ENCODE measurements at regions not wholly inside any gene's neighbourhood (a gene's known extent, or its start where the extent isn't known, plus 50 kb on each side); places are given as distances from the start of the nearest gene placed in this dataset.
"Not testable (repeated sequence)": the region's sequence is repeated elsewhere in the genome, so short reads cannot be mapped to it uniquely, and the experiment has no call there.

DNA sequence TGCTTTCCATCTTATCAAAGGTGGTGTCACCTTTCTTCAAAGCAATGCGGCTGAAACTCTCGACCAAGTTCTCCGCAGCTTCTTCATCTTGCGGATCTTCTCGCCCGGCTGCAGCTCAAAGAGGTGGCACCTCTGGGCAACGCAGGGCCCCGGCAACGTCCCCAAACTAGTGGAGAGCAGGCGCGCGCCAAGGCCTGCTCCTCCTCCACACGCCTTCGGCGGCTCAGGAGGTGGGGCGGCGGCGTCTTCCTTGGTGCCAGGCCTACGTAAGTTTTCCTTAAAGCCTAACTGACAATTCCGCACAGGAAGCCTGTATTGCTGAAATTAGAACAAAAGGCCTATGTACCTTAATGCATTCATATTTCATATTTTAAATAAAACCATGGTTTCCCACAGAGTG, 112.0 kb downstream of the TMX1 start:
- no peak for DNase-seq

- DNase-seq, result no peak
These were observed 113.9 kb downstream of the TMX1 start for GRCh38 chr14:51353901-51354300.

- no peak for DNase-seq
These were observed 114.8 kb downstream of the TMX1 start for GRCh38 chr14:51354846-51355245.

DNA sequence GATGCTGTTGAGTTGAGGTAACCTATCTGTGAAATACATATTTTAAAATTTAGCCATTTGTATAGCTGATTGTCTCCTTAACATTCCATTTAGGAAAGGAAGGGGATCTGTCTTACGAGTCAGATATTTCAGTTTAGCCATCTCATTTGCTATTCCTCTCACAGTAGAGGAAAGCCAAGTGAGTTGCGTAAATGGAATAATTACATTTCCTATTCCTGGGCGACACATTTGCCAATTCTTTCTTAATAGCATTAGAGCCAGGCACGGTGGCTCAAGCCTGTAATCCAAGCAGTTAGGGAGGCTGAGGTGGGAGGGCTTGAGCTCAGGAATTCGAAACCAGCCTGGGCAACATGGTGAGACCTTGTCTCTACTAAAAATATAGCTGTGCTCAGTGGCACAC, 116.3 kb downstream of the TMX1 start:
- no peak for DNase-seq

DNA sequence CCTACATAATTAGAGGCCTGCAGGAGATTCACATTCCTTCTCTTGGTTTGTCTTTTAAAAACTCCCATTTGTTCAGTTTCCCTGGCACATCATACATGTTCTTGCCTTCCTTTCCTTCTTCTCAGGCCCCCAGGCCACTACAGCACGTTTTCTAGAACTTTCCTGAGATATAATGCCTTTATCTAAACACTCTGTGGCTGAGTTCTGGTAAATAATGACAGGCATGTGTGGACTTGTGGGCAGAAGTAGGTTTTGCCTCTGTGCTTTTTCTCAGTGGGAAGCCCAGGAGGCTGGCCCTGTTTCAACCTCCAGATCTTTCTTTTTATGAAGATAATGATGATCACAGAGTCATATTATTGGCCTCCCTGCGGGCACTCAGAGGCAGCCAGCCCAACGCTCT, 117.2 kb downstream of the TMX1 start:
- DNase-seq, result no peak

- DNase-seq, result no peak
These were observed 120.5 kb downstream of the TMX1 start for GRCh38 chr14:51360592-51360991.

DNA sequence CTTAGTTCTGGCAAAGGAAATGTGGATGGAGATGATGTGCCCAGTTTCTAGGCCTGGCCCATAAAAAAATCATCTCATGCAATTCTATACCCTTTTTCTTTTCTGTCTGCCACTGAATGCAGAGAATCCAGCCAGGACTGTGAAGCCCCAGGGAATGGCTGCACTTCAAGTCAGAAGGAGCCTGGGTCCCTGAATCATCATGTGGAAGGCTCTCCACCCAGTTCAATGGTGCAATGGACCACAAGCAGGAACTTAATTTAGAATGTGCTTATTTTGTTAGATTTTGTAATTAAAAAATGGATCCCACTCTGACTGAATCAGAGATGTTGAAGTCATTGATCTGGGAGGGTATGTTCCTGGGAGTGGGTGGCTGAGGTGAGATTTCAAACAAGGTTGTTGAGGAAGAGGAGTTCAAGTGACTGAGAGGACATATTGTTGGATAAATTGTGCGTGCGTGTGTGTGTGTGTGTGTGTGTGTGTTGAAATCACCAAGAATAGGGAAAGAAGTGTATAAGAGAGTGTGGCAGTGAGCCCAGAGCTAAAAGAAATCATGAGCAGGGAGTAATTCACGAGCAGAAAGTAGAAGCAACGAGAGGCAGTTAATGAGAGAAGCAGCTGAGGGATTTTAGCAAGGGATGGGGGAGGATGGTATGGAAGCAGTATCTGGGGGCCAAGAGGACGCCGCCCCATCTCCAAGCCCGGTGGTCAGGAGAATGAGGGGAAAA, 125.4 kb downstream of the TMX1 start:
- no peak for DNase-seq

- DNase-seq, result not testable (repeated sequence)
These were observed 126.4 kb downstream of the TMX1 start for GRCh38 chr14:51366460-51366859.

GRCh38 chr14:51366866-51367599, 127.0 kb downstream of the TMX1 start:
- not testable (repeated sequence) for DNase-seq

DNA sequence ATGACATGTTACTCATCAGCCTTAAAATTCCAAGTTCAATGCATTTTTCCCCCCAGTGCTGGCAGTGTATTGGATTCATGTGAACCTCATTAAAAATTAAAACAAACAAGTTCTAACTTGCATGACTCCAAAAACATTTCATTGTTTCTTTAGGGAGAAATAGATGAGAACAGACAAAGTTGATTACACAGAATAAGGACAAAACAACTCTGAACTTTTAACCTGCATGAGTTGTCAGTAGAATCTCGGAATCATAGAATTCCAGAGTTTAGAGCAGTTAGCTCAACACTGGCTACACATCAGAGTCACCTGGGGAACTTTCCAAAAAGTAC, 127.5 kb downstream of the TMX1 start:
- no peak for DNase-seq

GRCh38 chr14:51368721-51369163, 128.7 kb downstream of the TMX1 start:
- no peak for DNase-seq

DNA sequence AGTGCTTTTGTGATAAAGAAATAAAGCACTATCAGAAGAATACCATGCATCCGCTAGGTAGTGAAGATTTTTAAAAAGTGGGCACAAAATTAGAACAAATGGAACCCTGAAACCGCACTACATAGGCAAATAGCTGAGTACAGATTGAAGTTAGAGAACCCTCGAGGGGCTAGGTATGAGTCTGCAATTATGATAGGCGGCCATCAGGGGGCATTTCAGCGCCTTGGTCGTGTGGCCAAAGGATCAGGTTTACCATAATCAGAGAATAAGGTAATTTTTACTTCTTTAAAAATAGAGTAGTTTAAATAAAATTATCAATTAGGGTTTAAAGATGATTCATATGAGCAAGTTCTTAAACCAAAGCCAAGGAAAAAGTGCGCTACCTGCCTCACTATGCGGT, 129.8 kb downstream of the TMX1 start:
- no peak for DNase-seq

- DNase-seq, result no peak
These were observed 130.8 kb downstream of the TMX1 start for GRCh38 chr14:51370758-51371386.

DNA sequence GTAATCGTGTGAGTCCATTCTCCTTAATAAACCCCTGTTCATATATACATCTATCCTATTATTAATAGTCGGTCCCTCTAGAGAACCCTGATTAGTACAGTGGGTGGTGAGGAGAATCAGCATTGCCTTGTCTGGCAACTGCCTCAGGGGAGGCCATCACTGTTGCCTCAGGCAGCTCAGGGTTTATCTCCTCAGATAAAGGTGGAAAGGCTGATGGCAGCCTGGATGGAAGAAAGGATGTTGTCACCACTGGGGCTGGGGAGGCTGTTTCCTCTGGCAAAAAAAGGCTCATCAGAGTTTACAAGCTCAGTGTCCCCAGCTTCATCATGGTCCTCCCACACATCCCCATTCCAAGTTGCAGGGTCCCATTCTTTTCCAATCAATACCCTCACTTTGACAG, 137.1 kb downstream of the TMX1 start:
- DNase-seq, result not testable (repeated sequence)

- no peak for DNase-seq
These were observed 142.5 kb downstream of the TMX1 start for GRCh38 chr14:51382506-51382905.

- no peak for DNase-seq
These were observed 146.4 kb downstream of the TMX1 start for GRCh38 chr14:51386411-51386810.

DNA sequence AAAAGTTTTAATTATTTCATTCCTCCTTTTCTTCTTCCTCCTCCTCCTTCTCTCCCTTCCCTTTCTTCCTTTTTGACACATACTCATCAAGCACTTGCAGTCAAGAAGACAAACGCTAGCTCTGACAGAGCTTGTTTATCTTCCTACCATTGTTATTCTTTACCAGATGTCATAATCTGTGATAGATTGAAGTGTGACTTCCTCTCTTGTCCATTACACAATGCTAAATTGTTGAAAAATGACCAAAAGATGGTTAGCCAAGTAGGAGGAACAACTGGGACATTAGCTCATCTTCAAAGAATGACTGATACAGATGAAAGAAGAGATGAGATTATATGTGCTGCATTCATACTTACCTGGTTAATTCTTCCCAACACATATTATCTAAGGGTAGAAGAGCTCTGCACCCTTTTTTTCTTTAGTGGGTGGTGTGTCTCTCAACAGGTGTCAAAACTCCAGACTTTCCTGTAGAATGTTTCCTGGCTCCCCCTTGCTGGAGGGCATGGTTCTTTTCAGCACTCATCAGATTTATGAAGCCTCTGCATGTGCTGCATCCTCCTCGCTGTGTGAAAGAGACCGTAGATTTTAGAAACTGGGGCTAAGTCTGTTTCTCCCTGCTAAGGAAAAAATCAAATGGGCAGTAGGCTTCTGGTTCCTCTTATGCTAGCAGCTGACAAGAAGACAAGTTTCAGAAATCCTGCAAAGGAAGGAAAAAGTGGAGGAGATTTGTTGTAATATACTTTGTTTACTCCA, 147.1 kb downstream of the TMX1 start:
- no peak for DNase-seq

GRCh38 chr14:51392416-51392815, 152.4 kb downstream of the TMX1 start:
- no peak for DNase-seq

DNA sequence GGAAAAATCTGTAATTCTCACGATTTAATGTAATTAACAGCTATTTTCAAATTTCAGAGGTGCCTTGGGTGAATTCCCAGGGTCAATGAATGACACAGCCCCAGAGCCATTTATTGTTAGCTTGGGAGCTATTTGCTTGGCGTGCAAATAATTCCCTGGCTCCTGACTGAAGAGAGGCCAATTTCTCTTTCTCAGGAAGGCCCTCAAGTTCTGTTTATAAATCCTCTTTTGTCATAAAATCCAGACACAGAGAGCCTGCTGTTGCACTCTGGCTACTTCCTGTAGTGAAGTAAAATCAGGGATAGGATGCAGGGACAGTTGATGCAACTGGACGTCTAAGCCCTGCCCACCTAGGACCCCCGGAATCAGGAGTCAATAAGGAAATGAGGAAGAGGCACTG, 154.3 kb downstream of the TMX1 start:
- DNase-seq, result no peak

GRCh38 chr14:51394804-51395203, 154.8 kb downstream of the TMX1 start:
- DNase-seq, result no peak

DNA sequence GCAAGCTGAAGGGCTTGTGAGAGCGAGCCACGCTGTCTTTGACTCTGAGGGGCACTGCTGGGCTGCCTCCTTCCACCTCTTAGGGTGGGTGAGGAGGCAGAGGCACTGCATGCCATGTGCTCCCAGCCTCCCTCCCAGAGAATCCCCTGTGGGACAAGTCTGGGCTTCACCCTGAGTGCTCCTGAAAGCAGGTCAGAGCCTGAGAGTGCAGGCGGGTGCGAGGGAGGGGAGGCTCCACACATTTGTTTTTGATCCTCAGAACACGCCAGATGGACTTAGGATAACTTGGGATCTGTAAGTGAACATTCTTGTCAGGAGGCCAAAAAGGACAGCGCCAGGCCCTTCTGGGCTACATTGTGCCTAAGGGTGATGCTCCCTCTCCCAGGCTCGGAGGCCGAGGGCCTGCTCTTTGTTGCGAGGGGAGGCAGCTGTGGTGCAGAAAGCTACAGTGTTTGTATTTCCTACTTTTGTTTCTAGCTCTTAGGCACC, 155.4 kb downstream of the TMX1 start:
- no peak for DNase-seq

GRCh38 chr14:51396222-51396815, 156.3 kb downstream of the TMX1 start:
- no peak for DNase-seq

- DNase-seq, result no peak
These were observed 158.9 kb downstream of the TMX1 start for GRCh38 chr14:51398898-51399297.

All from stimulated activated naive CD4-positive, alpha-beta T cell treated with Interleukin-2 at 50 U/mL for 16 hours (primary cell).